ENCODE measurements at regions not wholly inside any gene's neighbourhood (a gene's known extent, or its start where the extent isn't known, plus 50 kb on each side); places are given as distances from the start of the nearest gene placed in this dataset.

GRCh38 chr18:39946623-39947061, 2008.4 kb upstream of the PIK3C3 start:
- DNase-seq (ENCODE audit: low read depth) = peak; percentile 96
- H3K4me3 ChIP-seq (ENCODE audit: control insufficient read depth, low read depth, low read length) = no peak overlapping the region
- TF ChIP-seq, protein P1, sequence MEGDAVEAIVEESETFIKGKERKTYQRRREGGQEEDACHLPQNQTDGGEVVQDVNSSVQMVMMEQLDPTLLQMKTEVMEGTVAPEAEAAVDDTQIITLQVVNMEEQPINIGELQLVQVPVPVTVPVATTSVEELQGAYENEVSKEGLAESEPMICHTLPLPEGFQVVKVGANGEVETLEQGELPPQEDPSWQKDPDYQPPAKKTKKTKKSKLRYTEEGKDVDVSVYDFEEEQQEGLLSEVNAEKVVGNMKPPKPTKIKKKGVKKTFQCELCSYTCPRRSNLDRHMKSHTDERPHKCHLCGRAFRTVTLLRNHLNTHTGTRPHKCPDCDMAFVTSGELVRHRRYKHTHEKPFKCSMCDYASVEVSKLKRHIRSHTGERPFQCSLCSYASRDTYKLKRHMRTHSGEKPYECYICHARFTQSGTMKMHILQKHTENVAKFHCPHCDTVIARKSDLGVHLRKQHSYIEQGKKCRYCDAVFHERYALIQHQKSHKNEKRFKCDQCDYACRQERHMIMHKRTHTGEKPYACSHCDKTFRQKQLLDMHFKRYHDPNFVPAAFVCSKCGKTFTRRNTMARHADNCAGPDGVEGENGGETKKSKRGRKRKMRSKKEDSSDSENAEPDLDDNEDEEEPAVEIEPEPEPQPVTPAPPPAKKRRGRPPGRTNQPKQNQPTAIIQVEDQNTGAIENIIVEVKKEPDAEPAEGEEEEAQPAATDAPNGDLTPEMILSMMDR (conservative IDR thresholded peaks at IDR 0.05; ENCODE audit: control insufficient read depth, insufficient read depth, low read depth, low read length) = no peak

GRCh38 chr18:39945076-39945475, 2010.0 kb upstream of the PIK3C3 start:
- no peak overlapping the region for H3K4me3 ChIP-seq (ENCODE audit: control insufficient read depth, low read depth, low read length)
- peak; percentile 31 for DNase-seq (ENCODE audit: low read depth)
- TF ChIP-seq, protein P1 (conservative IDR thresholded peaks at IDR 0.05; ENCODE audit: control insufficient read depth, insufficient read depth, low read depth, low read length) = no peak

- DNase-seq (ENCODE audit: low read depth) = no peak
- TF ChIP-seq, protein P1 (conservative IDR thresholded peaks at IDR 0.05; ENCODE audit: control insufficient read depth, insufficient read depth, low read depth, low read length) = no peak
- no peak overlapping the region for H3K4me3 ChIP-seq (ENCODE audit: control insufficient read depth, low read depth, low read length)
Observed at GRCh38 chr18:39942702-39943101, 2012.3 kb upstream of the PIK3C3 start.

- TF ChIP-seq, protein P1 (conservative IDR thresholded peaks at IDR 0.05; ENCODE audit: control insufficient read depth, insufficient read depth, low read depth, low read length) = no peak
- H3K4me3 ChIP-seq (ENCODE audit: control insufficient read depth, low read depth, low read length) = no peak overlapping the region
- DNase-seq (ENCODE audit: low read depth) = no peak
Observed at GRCh38 chr18:39938676-39939608, 2016.1 kb upstream of the PIK3C3 start.

- DNase-seq (ENCODE audit: low read depth) = no peak
- H3K4me3 ChIP-seq (ENCODE audit: control insufficient read depth, low read depth, low read length) = no peak overlapping the region
- TF ChIP-seq, protein P1 (conservative IDR thresholded peaks at IDR 0.05; ENCODE audit: control insufficient read depth, insufficient read depth, low read depth, low read length) = no peak
Observed at GRCh38 chr18:39935598-39935997, 2019.4 kb upstream of the PIK3C3 start.

DNA sequence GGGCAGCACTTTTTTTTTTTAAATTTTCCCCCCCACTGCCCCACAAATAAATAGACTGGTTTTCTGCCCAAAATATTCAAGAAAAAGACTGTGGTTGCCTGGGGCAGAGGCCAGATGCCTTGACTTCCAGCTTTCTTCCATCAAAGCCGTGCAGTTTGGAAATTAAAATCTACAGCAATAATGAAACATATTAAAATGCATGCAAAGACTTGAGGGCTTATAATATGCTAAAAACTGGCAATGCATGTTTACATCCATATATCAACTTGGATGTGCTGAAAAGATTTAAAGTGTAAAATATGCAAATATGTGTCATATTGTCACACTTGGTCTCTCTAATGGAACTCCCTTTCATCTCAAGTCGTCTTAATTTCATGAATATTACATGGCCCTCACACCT, 2036.2 kb upstream of the PIK3C3 start:
- H3K4me3 ChIP-seq (ENCODE audit: control insufficient read depth, low read depth, low read length) = no peak overlapping the region
- TF ChIP-seq, protein P1 (conservative IDR thresholded peaks at IDR 0.05; ENCODE audit: control insufficient read depth, insufficient read depth, low read depth, low read length) = no peak
- no peak for DNase-seq (ENCODE audit: low read depth)

Measured in fibroblast of mammary gland (primary cell).